ENCODE measurements at regions not wholly inside any gene's neighbourhood (a gene's known extent, or its start where the extent isn't known, plus 50 kb on each side); places are given as distances from the start of the nearest gene placed in this dataset.
A peak's percentile ranks its signal among the peaks of the same experiment; 100 is the strongest.

GRCh38 chr1:79587229-79587628 is 580.7 kb upstream of the ADGRL4 start:
- Histone ChIP-seq H3K36me3 (ENCODE audit: control insufficient read depth in 4 of 4, insufficient read depth in 3 of 4, low read depth in 1 of 4, low read length in 3 of 4) (no peaks in the 10 kb centered on the region), H3K27me3 (ENCODE audit: control insufficient read depth in 4 of 4, insufficient read depth in 4 of 4, low read length in 3 of 4) (no peaks in the 10 kb centered on the region), H3K4me1 (ENCODE audit: control insufficient read depth in 4 of 4, insufficient read depth in 4 of 4, low read length in 3 of 4) (no peaks in the 10 kb centered on the region), H3K9me3 (ENCODE audit: control insufficient read depth in 4 of 4, low read length in 3 of 4) (no peaks in the 10 kb centered on the region), H3K9ac (ENCODE audit: low read depth in 1 of 2, low read length in 2 of 2) (no peak overlapping the region), H3K4me3 (ENCODE audit: low read depth in 1 of 3, low read length in 3 of 3) (no peak overlapping the region), H3K27ac (ENCODE audit: low read depth in 1 of 2, low read length in 2 of 2) (no peak overlapping the region)
- no peak for TF ChIP-seq REST (IDR thresholded peaks at IDR 0.05)
- no peak for TF ChIP-seq TAF1 (conservative IDR thresholded peaks at IDR 0.05)
- peak in 1 of 2 donors; percentile 23 for TF ChIP-seq RAD21 (IDR thresholded peaks at IDR 0.05)
- TF ChIP-seq ATF3 (IDR thresholded peaks at IDR 0.05): no peak
- TF ChIP-seq CTCF (IDR thresholded peaks at IDR 0.05; ENCODE audit: low read depth, low read length, missing input control): no peak
- TF ChIP-seq FOXA1 (IDR thresholded peaks at IDR 0.05): no peak
- no peak for DNase-seq (ENCODE audit: low spot score)

- DNase-seq (ENCODE audit: low spot score): no peak
- no peak for TF ChIP-seq HNF4A (conservative IDR thresholded peaks at IDR 0.05)
- no peak for TF ChIP-seq SP1 (IDR thresholded peaks at IDR 0.05)
- no peak for TF ChIP-seq YY1 (IDR thresholded peaks at IDR 0.05)
- no peak for TF ChIP-seq RAD21 (IDR thresholded peaks at IDR 0.05)
- no peak for TF ChIP-seq FOXA1 (IDR thresholded peaks at IDR 0.05)
- no peak for TF ChIP-seq CTCF (IDR thresholded peaks at IDR 0.05; ENCODE audit: low read depth, low read length, missing input control)
- TF ChIP-seq EGR1 (IDR thresholded peaks at IDR 0.05; ENCODE audit: low read depth in 2 of 2): no peak
- no peak for TF ChIP-seq NR2F2 (IDR thresholded peaks at IDR 0.05)
- Histone ChIP-seq H3K27ac (ENCODE audit: low read depth in 1 of 2, low read length in 2 of 2) (no peak overlapping the region), H3K4me1 (ENCODE audit: control insufficient read depth in 4 of 4, insufficient read depth in 4 of 4, low read length in 3 of 4) (no peaks in the 10 kb centered on the region), H3K9me3 (ENCODE audit: control insufficient read depth in 4 of 4, low read length in 3 of 4) (no peaks in the 10 kb centered on the region), H3K9ac (ENCODE audit: low read depth in 1 of 2, low read length in 2 of 2) (no peak overlapping the region), H3K27me3 (ENCODE audit: control insufficient read depth in 4 of 4, insufficient read depth in 4 of 4, low read length in 3 of 4) (no peaks in the 10 kb centered on the region), H3K4me3 (ENCODE audit: low read depth in 1 of 3, low read length in 3 of 3) (no peak overlapping the region), H3K36me3 (ENCODE audit: control insufficient read depth in 4 of 4, insufficient read depth in 3 of 4, low read depth in 1 of 4, low read length in 3 of 4) (no peaks in the 10 kb centered on the region)
- WGBS: 88% methylated on average over 3 of the region's 3 CpGs
Observed at GRCh38 chr1:79585801-79586200, 579.3 kb upstream of the ADGRL4 start.

Data from liver (tissue), 8 donors.